ELF-1 (cell line): ENCODE measurements at regions not wholly inside any gene's neighbourhood (a gene's known extent, or its start where the extent isn't known, plus 50 kb on each side); places are given as distances from the start of the nearest gene placed in this dataset.

Experiments used
- DNase-seq: peaks from one replicate; pipeline ENCODE4 v3.0.0-alpha.2; 2016; ENCODE audit warnings: low read depth, low spot score

DNA sequence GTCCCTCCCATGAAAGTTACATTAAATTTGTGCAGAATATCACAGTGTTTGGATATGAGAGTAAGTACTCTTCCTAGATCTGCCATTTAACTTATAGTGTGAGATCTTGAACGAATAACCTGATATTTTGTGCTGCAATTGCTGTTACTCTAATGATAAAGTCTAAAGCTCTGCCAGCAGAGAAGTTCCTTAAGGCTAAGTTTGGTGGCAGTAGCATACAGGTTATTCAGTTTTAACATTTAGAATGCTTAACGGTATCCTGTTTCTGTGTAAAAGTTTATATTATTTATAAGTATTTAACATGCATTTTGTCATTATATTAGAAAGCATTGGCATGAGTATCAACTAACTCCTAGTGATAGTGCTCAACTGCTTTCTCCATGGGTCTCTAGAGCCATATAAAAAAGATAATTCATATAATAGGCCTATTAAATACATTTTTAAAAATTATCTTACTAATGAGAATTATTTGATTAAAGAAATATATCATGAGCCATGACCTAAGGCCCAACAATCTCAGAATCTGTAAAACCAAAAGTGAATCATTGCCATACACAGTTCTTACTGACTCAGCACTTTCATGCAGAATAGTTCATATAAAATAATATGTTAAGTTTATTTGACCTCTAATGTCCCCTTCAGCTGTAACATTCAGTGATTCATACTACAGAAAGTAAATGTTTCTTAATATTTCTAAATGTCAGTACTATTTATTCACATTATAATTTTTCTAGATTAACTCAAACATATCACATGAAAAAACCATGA is 1058.6 kb downstream of the TRHDE start:
- DNase-seq = no peak

DNA sequence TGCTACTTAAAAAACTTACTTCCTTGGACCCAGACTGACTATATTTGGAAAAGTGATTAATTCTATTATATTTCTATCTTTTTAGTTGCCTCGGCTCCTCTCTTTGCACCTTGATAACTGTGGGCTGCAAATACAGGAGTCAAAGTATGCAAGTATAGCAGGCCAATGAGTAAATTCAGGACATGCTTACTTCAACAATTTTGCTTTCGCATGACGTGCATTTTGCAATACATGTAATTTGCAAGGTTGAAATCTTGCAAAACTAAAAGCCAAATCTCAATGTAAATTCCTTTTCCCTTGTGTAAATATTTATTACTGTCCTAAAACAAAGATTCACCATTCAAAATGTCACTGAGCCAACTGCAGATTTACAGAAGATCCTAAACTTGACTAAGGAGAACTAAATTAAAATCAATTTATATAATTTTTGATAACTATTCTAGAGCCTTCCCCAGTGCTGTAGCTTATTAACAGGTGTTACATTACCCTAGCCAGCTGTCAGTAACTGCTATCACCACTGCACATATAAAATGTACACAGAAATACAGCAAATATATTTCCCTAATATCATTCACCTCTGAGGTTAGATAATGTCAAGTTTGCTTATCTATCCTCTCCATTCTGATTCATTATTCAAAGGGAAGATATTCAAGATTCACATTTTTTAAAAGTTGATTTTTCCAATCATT is 1069.5 kb downstream of the TRHDE start:
- DNase-seq = no peak

DNA sequence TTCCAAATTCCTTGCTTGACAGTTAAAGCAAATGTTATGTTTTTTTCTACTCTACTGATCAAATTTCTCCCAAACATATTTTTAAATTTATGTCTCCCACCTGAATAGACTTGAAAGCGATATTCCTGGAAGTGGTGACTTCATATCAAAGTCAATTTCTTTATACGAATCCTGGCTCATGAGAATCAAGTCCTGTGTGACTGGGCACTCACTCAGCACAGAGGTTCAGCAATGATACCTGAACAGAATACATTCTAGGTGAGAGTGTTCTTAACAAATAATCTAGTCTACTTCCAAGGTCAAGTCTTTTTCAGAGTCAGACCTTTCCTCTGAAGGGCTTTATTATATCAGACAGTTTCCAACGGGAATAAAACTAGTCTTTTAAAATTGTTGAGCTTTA is 1070.6 kb downstream of the TRHDE start:
- no peak for DNase-seq

DNA sequence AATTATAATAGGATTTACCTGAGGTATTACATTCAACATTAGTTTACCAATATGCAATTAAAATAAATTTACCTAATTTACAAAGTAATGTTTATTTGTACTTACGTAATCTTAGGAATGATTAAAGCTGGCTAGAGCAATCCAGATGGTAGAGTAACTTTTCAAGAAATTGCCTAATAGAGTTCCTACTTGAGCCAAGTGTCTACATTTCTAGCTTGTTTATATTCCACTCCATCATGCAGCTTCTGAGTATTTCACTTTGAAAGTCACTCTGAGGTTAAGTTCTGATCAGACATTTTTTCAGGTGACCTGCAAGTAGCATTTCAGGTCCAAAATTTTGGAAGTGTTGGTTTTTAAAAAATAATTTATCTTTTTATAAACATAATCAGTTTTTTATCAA is 1080.7 kb downstream of the TRHDE start:
- DNase-seq = no peak

DNA sequence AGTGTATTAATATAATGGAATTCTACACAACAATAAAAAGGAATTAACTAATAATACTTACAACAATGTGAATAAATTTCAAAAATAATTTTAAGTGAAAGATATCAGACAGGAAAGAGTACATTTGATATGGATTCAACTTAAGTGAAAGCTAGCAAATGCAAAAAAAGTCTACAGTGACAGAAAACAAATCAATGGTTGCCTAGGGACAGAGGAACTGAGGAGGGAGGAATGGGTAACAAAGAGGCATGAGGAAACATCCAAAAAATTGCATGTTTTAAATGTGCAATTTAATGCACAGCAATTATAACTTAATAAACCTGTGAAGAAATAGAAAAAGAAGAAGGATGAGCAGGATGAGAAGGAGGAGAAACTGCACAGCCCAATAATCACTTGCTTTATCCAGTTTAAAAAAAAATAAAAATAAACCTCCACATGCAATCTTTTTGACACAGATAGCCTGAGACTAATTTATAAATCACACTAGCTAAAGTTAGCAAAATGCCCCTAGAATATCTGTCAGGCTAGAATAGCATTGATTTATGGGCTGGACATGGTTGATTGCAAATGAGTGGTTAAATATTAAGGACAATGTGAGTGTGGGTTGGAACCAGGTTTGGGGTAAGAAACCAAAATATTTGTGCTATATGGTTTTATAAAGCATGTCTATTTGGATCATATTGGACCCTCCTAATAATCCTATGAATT is 1089.1 kb downstream of the TRHDE start:
- DNase-seq = no peak

DNA sequence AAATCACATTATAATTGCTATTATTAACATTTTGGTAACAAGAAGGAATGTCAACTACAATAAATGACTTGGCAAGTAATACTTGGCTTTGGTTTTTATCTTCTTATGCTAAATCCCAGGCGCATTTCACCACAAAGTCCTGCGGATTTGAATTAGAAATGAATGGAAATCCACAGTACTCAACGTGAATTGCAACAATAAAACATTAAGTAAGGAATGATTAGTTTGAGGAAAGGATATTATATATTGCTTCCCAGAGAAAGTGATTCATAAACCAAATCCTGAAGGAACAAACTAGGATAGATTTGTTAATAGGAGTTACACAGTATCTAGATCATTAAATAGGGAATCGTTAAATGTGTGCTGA is 1089.7 kb downstream of the TRHDE start:
- DNase-seq = no peak

DNA sequence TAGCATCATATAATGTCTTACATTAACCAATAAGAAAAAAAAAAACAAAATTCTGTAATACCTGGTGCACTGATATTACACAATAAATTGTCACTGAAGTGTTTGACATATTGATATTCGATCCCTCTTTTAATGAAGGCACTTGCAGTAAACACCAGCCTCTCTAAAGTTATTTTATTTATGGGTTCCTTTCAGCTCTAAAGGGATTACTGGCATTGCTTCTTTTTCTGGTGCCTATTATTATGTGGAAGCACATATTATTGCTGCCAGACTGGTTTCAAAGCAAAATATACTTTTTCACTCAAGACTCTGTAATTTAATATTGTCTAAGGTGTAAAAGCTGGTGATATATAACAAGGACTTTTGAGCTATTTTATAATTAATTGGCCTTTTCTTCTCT is 1090.5 kb downstream of the TRHDE start:
- DNase-seq = no peak

DNA sequence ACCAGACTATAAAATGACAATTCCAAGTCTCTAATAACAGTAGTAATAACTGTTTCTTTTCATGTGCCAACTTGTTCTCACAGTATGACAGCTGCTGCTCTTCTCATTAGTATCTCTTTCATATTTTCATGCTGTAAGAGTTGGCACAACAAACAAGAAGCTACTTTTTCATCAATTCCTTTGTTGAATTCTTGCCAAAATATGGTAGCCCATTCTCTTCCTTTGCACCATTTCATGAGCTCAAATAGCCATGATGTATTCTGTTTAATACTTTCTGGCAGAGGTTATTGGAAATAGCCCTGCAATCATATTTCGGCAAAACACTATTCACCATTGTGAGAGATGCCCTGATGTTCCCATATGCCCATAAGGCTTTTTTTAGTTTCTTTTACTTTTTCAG is 1100.7 kb downstream of the TRHDE start:
- DNase-seq = no peak

DNA sequence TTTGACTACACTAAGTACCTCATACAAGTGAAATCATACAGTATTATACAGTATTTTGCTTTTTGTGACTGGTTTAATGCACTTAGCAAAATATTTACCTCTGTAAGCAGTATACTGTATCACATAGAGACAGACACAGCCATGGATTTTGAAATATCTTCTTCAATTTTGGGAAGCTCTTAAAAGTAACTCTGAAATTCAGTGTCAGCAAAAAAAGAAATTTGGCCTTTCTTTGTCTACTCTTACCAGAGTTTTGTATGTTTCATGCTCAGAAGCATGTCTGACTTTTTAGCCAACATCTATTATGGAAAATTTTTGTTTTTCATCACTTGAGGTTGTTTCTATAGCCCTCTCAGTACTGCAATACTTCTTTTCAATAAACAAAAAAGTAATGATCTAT is 1102.2 kb downstream of the TRHDE start:
- DNase-seq = no peak

DNA sequence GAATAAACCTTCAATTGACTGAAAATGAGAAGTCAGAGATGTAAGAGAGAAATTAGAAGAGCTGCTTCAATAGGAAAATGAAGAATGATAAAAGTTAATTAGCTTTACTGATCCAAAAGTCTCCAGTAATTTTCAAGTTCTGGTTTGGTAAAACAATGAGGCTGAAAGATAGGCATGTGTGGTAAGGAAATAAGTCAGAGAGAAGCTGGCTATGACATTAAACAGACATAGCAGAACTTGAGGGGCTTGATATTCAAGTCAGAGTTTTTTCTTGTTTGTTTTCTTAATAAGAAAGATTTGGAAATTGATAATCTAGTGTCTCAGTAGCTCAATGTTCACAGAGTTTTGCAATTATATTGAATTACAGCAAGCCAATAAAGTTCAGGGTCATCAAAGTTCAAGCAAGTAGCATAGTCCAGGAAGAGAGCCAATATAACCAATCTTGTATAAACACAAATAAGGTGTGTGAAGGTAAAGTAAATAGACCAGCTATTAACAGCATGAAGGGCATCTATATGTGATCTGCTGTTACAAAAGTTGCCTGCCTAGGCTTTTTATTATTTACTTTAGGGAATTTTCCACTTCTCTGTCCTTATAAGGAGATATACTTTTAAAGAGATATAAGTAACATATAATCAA is 1111.5 kb downstream of the TRHDE start:
- DNase-seq = no peak

DNA sequence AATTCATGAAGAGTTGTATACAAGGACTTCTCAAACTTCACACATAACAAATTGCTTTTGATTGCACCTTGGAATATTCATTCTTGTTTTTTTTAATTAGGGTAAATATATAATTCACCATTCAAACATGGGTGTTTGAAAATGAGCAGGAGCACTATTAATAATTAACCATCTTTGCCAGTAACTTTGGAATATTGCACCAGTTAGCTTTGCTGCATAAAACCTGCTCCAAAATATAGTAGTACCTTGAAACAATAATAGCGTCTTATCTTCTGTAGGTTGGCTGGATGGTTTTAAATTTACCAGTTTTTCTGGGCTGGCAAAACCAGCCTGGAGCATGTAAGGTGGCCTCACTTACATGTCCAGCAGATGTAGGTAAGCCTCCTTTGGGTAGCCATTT is 1112.4 kb downstream of the TRHDE start:
- no peak for DNase-seq

DNA sequence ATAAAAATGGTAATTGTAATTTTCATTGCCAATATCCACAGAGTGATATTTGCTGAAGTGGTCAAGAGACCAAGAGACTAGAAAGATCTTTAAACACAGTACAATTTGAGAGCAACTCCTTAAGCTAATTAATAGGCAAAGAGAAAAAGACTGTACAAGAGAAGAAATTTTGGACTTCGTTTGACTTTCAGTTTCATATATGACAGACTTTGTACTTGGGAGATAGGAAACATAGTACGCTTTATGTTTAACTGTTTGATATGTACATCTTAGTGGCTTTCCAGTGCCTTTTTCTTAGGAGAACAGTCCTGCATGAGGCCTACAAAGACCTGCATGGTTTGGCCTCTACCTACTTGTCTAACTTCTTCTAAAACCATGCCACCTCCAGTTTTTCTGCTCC is 1118.1 kb downstream of the TRHDE start:
- no peak for DNase-seq

DNA sequence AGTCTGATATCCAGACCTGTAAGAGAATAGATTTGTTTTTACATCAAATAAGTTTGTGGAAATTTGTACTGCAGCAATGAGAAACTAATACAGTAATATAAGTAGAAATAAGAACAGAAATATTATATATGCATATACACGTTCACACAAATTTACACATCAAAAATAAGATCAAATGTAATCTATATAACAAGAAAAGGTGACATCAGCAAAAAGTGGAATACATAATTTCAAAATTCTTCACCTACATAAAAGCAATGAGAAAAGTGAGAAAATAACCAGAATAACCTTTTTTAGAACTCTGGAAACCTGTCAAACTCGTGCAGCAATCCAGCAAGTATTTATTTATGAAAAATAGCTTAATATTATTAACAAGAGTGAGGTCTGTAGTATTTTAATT is 1124.6 kb upstream of the ATXN7L3B start:
- DNase-seq = no peak

DNA sequence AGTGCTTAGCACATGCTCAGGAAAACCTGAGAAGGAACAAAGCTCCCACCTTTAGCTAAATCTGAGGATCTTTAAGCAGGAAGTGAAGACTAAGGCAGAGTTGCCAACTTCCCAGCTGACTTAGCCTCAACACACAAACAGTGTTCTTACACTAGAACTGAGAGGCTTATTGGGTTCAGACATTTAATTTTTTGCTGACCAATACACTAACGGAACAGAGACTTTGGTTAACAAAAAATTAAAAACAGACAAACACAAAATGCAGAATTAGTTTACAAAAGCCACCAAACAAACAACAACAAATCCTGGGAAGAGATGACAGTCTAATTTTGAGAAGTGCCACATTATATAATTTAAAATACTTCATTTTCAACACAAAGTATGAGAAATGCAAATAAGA is 1123.7 kb upstream of the ATXN7L3B start:
- no peak for DNase-seq

DNA sequence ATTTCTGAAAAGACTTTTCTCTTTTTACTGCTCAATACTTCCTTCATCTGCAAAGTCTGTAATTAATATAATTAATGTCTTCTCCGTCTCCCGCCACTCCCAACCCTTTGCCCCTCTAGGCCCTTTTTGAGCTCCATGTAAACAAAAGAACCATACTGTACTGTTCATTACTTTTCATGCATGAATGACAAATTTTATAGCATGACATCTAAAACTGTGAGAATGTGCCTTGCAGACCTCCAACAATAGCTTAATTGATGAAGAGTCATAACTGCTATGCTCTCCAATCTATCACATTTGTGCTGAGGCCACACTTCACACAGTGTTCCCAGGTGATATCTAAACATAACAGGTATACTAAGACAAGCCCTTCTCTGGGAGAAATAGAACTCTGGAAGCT is 1122.7 kb upstream of the ATXN7L3B start:
- DNase-seq = no peak

DNA sequence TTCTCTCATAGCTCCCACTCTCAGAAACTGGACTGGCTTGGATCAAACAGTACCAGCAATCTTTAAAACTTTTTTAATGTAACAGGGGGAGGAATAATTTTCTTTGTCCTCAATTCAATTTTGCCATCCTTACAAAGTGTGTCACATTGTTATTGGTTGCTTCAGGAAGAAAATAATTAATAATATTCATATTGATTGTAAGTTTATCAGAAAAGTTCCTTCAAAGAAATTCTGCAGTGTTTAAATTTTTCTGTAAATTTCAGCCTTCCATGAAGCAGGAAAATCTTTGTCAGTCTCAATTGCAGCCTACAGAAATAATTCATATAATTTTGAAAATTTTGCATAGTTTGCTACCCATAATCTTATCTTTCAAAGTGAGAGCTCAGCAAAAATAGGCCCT is 1119.1 kb upstream of the ATXN7L3B start:
- DNase-seq = no peak

DNA sequence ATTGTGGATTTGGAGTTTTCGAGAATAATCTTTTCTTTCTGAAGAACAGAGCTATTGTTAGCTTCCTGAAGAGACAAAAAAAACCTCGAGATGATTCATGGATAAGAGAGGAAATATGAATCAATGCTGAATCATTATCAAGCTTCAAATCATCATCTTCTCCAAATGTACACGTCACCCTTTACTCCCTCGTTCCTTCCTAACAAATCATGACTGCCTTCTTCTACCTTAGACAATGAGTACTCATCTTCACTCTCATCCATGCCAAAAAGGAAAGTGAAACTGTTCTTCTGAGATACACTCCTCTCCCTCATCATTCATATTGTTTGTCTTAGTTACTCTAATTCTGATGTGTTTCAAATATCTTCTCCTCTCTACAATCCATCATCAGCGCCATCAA is 1115.8 kb upstream of the ATXN7L3B start:
- no peak for DNase-seq

DNA sequence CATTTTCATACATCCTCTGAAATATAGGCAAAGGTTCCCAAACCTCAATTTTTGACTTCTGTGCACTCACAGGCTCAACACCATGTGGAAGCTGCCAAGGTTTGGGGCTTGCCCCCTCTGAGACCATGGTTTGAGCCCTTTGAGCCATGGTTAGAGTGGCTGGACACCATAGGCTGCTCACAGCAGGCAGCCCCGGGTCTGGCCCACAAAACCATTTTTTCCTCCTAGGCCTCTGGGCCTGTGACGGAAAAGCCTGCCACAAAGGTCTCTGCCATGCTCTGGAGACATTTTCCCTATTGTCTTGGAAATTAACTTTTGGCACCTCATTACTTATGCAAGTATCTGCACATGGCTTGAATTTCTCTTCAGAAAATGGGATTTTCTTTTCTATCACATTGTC is 1113.2 kb upstream of the ATXN7L3B start:
- no peak for DNase-seq

DNA sequence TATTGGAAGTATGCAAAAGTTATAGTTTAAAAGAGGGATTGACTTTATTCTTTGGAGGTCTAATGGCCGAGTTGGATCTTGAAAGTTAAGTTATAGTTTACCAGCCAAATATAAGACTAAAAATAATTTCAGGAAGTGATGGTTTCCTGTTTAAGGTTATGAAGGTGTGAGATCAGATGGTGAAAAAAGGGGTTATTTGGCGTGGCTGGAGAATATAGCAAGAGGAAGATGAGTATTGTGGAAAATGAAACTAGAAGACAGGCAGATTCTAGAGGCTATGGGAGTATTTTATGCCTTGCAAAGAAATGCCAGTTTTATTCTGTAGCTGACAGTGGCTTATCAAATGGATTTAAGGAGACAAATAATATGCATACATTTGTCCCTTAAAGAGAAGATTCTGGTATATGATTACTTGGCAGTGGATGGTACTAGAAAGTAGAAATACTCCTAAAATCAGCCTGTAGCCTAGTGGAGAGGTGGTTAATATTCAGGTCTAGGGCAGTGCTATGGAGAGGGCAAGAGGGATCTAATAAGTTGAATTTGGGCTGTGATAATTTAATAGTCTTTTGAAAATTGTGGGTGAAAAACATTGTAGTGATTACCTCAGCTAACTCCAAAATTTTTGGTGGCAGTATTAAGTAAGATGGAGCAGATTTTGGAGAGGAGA is 1091.8 kb upstream of the ATXN7L3B start:
- DNase-seq = no peak

DNA sequence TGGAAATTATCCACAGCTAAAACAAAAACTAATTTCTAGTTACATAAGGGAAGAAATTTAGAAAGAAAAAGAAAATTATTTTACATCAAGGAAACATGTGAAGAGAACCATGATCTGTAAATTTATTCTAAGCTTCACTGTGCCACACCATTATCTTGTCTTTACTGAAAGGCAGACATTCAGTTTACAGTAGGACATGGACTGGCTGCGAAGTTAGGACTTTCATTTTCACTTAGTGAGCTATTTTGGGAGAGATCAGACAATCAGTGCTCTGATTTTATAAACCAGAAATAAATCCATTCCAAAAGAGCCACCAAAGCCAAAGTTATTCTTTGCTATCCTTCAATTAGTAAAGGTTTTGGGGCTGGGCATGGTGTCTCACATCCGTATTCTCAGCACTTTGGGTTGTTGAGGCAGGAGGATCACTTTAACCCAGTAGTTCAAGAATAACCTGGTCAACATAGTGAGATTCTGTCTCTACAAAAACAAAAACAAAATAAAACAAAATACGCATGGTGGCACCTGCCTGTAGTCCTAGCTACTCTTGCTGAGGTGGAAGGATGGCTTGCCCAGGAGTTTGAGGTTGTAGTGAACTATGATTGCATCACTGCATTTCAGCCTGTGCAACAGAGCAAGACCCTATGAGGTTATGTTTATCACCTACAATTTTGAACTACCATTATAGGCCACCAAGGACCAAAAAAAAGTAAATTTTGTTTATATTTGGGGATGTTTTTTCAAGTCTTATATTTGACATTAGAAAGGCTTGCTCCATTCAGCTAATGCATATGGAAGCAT is 1084.8 kb upstream of the ATXN7L3B start:
- no peak for DNase-seq

DNA sequence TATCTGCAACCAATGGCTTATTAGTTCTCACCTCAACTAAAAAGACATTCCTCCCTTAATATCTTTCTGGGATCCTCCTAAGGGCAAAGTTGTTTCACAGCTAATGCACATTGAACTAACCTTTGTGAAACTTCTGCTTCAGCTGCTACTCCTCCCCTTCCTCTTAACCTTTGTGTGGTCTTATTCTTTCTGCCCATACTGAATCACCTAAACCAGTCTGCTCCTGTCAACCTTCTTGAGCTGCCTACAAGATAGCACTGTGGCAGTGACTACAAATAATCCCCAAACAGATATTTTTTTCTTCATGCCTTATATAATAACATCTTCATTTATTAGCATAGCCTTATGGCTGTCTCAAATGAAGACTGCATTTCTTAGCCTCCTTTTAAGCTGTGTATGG is 1077.4 kb upstream of the ATXN7L3B start:
- DNase-seq = no peak
